ENCODE measurements at regions not wholly inside any gene's neighbourhood (a gene's known extent, or its start where the extent isn't known, plus 50 kb on each side); places are given as distances from the start of the nearest gene placed in this dataset.

GRCh38 chr6:94074764-94075163 lies 655.4 kb upstream of the EPHA7 start:
- DNase-seq (ENCODE audit: low read depth) = no peak

GRCh38 chr6:94071835-94072234 lies 652.5 kb upstream of the EPHA7 start:
- no peak for DNase-seq (ENCODE audit: low read depth)

- no peak for DNase-seq (ENCODE audit: low read depth)
Measured at GRCh38 chr6:94065707-94066337, 646.5 kb upstream of the EPHA7 start.

- DNase-seq (ENCODE audit: low read depth) = no peak
Measured at GRCh38 chr6:94052749-94053148, 633.4 kb upstream of the EPHA7 start.

GRCh38 chr6:94050515-94050914 lies 631.2 kb upstream of the EPHA7 start:
- DNase-seq (ENCODE audit: low read depth) = no peak

- no peak for DNase-seq (ENCODE audit: low read depth)
Measured at GRCh38 chr6:94049001-94049400, 629.6 kb upstream of the EPHA7 start.

- no peak for DNase-seq (ENCODE audit: low read depth)
Measured at GRCh38 chr6:94045099-94045829, 625.9 kb upstream of the EPHA7 start.

- no peak for DNase-seq (ENCODE audit: low read depth)
Measured at GRCh38 chr6:94041945-94042709, 622.8 kb upstream of the EPHA7 start.

GRCh38 chr6:94036024-94036423 lies 616.7 kb upstream of the EPHA7 start:
- DNase-seq (ENCODE audit: low read depth) = no peak

GRCh38 chr6:94027374-94027773 lies 608.0 kb upstream of the EPHA7 start:
- DNase-seq (ENCODE audit: low read depth) = no peak

- DNase-seq (ENCODE audit: low read depth) = no peak
Measured at GRCh38 chr6:94026575-94026974, 607.2 kb upstream of the EPHA7 start.

GRCh38 chr6:94005835-94006234 lies 586.5 kb upstream of the EPHA7 start:
- DNase-seq (ENCODE audit: low read depth) = no peak

- no peak for DNase-seq (ENCODE audit: low read depth)
Measured at GRCh38 chr6:93992976-93993375, 573.6 kb upstream of the EPHA7 start.

- DNase-seq (ENCODE audit: low read depth) = no peak
Measured at GRCh38 chr6:93989630-93990029, 570.3 kb upstream of the EPHA7 start.

- no peak for DNase-seq (ENCODE audit: low read depth)
Measured at GRCh38 chr6:93985953-93986352, 566.6 kb upstream of the EPHA7 start.

- no peak for DNase-seq (ENCODE audit: low read depth)
Measured at GRCh38 chr6:93975159-93975558, 555.8 kb upstream of the EPHA7 start.

GRCh38 chr6:93974332-93974731 lies 555.0 kb upstream of the EPHA7 start:
- no peak for DNase-seq (ENCODE audit: low read depth)

GRCh38 chr6:93972791-93973190 lies 553.4 kb upstream of the EPHA7 start:
- DNase-seq (ENCODE audit: low read depth) = no peak

- no peak for DNase-seq (ENCODE audit: low read depth)
Measured at GRCh38 chr6:93970684-93971083, 551.3 kb upstream of the EPHA7 start.

GRCh38 chr6:93968126-93968525 lies 548.8 kb upstream of the EPHA7 start:
- DNase-seq (ENCODE audit: low read depth) = no peak

- no peak for DNase-seq (ENCODE audit: low read depth)
Measured at GRCh38 chr6:93964926-93965325, 545.6 kb upstream of the EPHA7 start.

- no peak for DNase-seq (ENCODE audit: low read depth)
Measured at GRCh38 chr6:93964321-93964720, 545.0 kb upstream of the EPHA7 start.

- no peak for DNase-seq (ENCODE audit: low read depth)
Measured at GRCh38 chr6:93962566-93962965, 543.2 kb upstream of the EPHA7 start.

All from CMK (cell line).